ENCODE measurements at regions not wholly inside any gene's neighbourhood (a gene's known extent, or its start where the extent isn't known, plus 50 kb on each side); places are given as distances from the start of the nearest gene placed in this dataset.
A peak's percentile ranks its signal among the peaks of the same experiment; 100 is the strongest.

DNA sequence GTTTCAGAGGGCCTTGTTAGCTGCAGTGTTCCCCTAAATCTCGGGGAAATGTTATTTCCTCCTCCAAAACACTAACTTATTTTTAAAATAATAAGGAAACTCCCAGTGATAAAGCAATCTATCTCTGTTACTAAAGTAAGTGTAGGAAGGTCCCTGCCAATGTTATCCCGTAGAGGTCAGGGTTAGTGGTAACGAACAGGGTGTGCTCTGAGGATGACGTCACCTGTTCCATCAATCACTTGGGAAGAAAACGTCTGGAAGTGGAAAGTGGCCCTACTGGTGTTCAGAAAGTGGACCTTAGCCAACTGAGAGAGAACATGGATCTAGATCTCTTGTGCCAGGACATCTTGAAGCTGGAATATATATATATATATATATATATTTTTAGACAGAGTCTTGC is 249.5 kb downstream of the BCOR start:
- Mint-ChIP-seq H3K9me3 (no peaks in the 10 kb centered on the region), H3K27ac (no peak overlapping the region), H3K27me3 (peaks cover 23% of the 10 kb centered on the region), H3K4me3 (no peak overlapping the region), H3K36me3 (ENCODE audit: low read depth) (peaks cover 7% of the 10 kb centered on the region), H3K4me1 (ENCODE audit: low read depth) (peaks cover 35% of the 10 kb centered on the region)
- no peak for DNase-seq

DNA sequence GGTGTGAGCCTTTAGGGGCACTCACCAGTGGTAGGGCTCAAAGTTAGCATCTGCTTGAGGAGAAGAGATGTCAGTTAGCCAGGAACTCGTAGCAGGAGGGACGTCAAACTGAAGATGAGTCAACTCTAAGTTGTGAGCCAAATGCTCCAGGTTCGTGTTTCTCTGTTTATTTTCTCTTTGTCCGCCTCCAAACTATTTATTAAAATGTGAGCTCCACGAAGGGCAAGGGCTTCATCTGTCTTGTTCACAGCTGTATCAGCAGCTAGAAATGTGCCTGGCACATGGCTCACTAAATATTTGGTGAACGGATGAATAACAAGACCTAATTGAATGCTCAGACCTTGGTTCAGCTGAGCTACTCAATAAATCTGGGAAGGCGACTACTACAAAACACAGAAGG is 248.9 kb downstream of the BCOR start:
- no peak for DNase-seq
- Mint-ChIP-seq H3K4me3 (no peak overlapping the region), H3K27ac (no peak overlapping the region), H3K27me3 (peaks cover 17% of the 10 kb centered on the region), H3K4me1 (ENCODE audit: low read depth) (peaks cover 40% of the 10 kb centered on the region), H3K9me3 (no peaks in the 10 kb centered on the region), H3K36me3 (ENCODE audit: low read depth) (peaks cover 7% of the 10 kb centered on the region)

DNA sequence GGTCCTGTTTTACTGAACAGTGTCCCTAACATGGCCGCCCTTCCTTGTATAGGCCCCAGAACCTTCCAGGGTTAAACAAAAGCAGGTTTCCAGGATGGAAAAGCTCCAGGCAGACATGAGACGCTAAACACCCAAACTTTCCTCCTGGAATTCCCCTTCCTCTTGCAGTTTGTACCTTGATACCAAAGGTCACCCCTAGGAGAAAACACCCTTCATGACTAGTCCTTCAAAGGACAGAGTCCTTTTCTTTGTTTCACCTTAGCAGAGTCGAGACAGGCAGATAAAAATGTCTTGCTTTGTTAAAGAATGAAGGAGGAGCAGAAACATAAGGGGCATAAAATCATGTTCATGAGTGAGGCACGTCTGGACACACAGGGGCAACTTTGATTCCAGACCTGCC is 247.5 kb downstream of the BCOR start:
- no peak for DNase-seq
- Mint-ChIP-seq H3K4me1 (ENCODE audit: low read depth) (peaks cover 53% of the 10 kb centered on the region), H3K36me3 (ENCODE audit: low read depth) (peaks cover 7% of the 10 kb centered on the region), H3K9me3 (no peaks in the 10 kb centered on the region), H3K27ac (no peak overlapping the region), H3K27me3 (peaks cover 13% of the 10 kb centered on the region), H3K4me3 (no peak overlapping the region)

DNA sequence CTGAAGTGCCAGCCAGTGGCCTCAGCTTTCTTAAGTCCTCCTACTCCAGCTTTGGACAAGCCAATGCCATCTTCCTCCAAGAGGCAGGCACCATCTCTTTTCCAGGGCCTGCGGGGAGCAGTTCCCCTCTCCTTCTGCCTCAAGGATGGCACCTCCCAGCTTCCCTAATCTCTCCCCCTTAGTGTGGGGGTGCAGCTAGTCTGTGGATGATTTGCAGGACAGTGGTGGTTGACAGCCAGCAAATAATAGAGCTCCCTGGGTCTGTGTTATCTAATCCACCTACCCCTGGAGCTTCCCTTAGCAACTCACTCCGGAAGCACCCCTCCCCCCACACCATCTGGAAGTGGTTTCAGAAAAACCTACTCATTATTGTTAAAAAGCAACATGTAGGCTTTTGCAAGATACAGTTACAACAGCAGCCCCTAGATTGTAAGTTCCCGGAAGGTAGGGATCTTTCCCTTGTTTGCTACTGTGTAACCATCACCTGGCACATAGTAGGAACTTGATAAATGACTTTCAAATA is 247.1 kb downstream of the BCOR start:
- DNase-seq: no peak
- Mint-ChIP-seq H3K36me3 (ENCODE audit: low read depth) (peaks cover 7% of the 10 kb centered on the region), H3K27me3 (peaks cover 13% of the 10 kb centered on the region), H3K4me1 (ENCODE audit: low read depth) (peaks cover 58% of the 10 kb centered on the region), H3K4me3 (no peak overlapping the region), H3K9me3 (no peaks in the 10 kb centered on the region), H3K27ac (no peak overlapping the region)

DNA sequence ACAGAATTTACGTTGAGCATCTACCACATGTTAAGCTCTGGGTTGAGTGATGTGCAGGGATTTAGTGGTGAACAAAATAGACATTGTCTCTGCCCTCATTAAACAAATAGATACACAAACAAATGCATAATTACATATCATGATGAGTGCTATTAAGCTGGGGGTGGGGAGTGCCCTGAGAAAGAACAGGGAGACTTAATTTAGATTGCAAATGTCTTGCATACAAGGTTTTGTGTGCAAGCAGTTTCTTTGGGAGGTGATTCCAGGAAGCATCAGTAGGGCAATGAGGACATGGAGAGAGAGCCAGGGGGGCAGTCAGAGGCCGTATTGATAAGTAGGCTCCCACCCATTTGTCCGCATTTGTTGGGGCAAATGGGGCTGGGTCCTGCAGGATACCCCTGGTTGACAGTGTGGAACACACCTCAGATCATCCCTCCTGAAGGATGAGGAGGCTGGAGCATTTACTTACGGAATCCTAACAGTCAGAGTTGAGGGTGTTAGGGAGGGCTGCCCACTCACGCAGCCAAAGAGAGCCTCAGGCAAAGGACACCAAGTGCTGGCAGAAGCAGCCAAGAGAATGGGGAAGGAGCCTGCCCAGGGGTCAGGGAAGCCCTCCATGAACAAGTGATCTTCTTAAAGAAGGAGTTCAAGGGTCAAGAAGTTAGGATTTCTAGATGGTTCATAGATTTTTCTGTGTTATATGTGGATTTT is 245.9 kb downstream of the BCOR start:
- H3K27me3 Mint-ChIP-seq: peaks cover 13% of the 10 kb centered on the region
- no peaks in the 10 kb centered on the region for H3K9me3 Mint-ChIP-seq
- H3K4me1 Mint-ChIP-seq (ENCODE audit: low read depth): peaks cover 70% of the 10 kb centered on the region
- no peak overlapping the region for H3K27ac Mint-ChIP-seq
- no peak for DNase-seq
- H3K36me3 Mint-ChIP-seq (ENCODE audit: low read depth): peaks cover 7% of the 10 kb centered on the region
- H3K4me3 Mint-ChIP-seq: no peak overlapping the region

DNA sequence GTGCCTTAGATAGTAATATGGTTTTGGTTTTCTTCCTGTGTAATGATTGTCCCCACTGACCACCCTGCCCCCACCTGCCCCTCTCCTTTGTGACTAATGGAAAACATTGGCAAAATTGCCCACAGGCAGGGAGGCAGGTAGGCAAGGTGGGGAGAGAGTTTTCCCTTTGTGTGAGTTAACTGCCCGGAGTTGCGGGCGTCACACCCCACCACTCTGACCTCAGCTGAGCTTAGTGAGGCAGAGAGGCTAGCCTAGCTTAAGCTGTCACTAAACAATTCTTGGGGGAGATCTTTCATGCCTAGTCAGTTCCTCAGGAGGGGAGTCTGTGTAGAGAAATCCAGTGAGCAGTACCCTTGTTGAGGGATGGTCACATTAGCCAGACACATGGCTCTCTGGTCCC is 245.3 kb downstream of the BCOR start:
- H3K36me3 Mint-ChIP-seq (ENCODE audit: low read depth): peaks cover 7% of the 10 kb centered on the region
- DNase-seq: no peak
- no peaks in the 10 kb centered on the region for H3K9me3 Mint-ChIP-seq
- peak overlapping the region; percentile 45 for H3K4me3 Mint-ChIP-seq
- H3K27ac Mint-ChIP-seq: no peak overlapping the region
- H3K4me1 Mint-ChIP-seq (ENCODE audit: low read depth): peaks cover 74% of the 10 kb centered on the region
- H3K27me3 Mint-ChIP-seq: peaks cover 13% of the 10 kb centered on the region

DNA sequence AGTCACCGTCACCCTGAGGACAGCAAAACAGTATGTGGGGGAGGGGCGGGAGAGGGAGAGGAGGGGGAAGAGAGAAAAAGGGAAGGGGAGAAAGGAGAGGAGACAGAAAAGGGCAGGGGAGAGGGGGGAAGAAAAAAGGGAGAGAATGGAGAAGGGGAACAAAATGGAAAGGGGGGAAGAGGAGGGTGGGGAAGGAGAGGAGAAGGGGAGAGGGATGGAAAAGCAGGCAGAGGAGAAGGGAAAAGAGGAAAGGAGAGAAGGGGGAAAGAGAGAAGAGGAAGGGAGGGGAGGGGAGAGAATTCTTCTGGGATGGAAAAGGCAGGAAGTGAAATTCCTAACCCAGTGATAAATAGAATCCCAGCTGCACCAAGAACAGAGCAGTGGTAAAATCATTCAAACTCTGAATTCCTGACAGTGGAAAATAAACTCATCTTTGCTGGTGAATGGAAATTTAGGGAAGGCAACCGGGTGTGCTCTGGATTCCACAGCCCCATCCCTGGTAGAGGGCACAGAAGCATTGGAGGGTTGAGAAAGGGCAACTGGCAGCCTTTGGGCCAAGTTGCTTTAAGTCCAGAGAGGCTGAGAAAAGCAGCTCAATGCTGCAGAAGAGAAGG is 244.2 kb downstream of the BCOR start:
- peaks cover 7% of the 10 kb centered on the region for H3K36me3 Mint-ChIP-seq (ENCODE audit: low read depth)
- peaks cover 13% of the 10 kb centered on the region for H3K27me3 Mint-ChIP-seq
- H3K9me3 Mint-ChIP-seq: no peaks in the 10 kb centered on the region
- no peak for DNase-seq
- H3K4me1 Mint-ChIP-seq (ENCODE audit: low read depth): peaks cover 84% of the 10 kb centered on the region
- peak overlapping the region; percentile 99 for H3K27ac Mint-ChIP-seq
- H3K4me3 Mint-ChIP-seq: peak overlapping the region; percentile 84

DNA sequence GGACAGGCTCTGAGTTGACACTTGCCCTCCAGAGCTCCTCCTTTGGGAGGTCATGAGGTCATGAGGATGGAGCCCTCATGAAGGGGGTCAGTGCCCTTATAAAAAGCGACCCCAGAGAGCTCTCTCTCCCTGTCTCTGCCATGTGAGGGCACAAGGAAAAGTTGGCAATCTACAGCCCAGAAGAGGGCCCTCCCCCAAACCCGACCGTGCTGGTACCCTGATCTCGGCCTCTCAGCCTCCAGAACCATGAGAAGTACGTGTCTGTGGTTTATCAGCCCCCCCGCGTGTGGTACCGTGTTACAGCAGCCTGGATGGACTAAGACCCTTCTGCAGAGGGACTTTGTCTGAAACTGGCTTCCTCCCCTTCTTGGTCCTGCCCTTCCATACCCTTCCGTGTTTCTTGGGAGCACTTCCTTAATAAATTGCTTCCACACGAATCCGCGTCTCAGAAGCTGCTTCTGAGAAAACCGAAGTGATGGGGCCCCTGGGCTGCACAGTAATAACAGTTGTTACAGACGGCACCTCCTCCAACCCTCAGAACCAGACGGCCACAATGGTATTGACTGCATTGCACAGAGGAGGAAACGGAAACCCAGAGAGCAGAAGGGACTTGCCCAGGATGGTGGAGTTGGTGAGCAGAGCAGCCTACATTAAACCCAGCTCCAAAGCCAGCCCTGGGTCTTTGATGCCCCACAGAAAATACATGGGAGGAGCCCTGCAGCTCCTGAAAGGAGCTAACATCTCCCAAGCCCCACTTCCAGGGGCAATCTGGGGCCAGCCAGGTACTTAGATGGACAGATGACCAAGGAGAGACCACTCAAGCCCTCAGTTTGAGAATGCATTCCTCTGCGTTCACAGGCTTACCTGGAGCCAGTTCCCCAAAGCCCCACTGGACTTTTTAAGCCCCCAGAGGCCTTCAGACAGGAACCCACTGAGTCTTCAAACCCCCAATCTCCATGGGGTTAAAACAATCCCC is 242.7 kb downstream of the BCOR start:
- Mint-ChIP-seq H3K27ac (peak overlapping the region; percentile 99), H3K27me3 (peaks cover 10% of the 10 kb centered on the region), H3K4me3 (peak overlapping the region; percentile 84), H3K9me3 (no peaks in the 10 kb centered on the region), H3K36me3 (ENCODE audit: low read depth) (peaks cover 7% of the 10 kb centered on the region), H3K4me1 (ENCODE audit: low read depth) (peaks cover 92% of the 10 kb centered on the region)
- DNase-seq: peak; percentile 82

DNA sequence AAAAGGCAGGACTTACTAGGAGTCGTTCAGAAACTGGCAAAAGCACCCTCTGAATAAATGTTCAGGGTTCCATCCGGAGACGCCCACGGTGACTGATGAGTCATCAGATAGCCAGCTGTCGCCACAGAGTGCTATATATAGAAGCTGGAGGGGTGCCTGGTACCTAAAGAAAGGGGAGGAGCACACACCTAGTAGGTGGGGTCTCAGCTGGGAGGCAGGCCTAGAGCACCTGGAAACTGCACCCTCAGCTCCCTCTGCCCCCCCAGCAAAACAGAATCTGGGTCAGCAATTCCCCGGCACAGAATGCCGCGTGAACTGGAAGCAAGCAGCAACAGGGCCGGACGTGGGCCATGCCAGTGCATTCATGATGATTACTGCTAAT is 242.0 kb downstream of the BCOR start:
- H3K27ac Mint-ChIP-seq: peak overlapping the region; percentile 99
- peak; percentile 82 for DNase-seq

DNA sequence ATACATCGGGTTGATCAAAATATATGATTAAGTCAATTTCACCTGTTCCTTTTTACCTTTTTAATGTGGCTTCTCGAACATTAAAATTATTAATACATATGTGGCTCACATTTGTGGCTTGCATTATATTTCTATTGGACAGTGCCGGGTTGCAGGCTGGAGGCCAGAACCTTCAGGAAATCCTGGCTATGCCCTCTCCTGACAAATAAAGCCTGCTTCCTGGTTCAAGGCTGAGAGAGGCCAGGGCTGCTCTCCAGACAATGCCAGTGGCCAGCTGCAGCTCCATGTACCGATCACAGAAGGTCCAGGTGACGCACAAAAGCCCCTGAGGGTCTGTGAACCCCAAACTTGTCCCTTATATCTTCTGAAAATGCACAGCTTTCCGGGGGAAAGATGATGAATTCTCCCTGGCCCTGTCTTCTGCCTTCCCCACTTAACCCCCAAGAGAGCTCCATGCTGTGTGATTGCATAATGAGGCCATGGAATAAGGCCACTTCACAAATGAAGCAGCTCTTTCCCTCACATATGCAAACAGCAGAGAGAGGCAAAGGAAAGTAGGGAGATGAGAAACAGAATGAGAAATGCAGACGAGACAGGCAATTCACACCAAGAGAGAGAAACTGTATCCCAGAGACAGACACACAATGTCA is 241.2 kb downstream of the BCOR start:
- no peak for DNase-seq
- Mint-ChIP-seq H3K27me3 (peaks cover 6% of the 10 kb centered on the region), H3K4me1 (ENCODE audit: low read depth) (peaks cover 92% of the 10 kb centered on the region), H3K36me3 (ENCODE audit: low read depth) (peaks cover 7% of the 10 kb centered on the region), H3K27ac (no peak overlapping the region), H3K9me3 (no peaks in the 10 kb centered on the region), H3K4me3 (no peak overlapping the region)

More for the DNA sequence above, 242.0 kb downstream of the BCOR start:
- Mint-ChIP-seq H3K4me3 (peak overlapping the region; percentile 84), H3K27me3 (peaks cover 9% of the 10 kb centered on the region), H3K4me1 (ENCODE audit: low read depth) (peaks cover 92% of the 10 kb centered on the region), H3K9me3 (no peaks in the 10 kb centered on the region), H3K36me3 (ENCODE audit: low read depth) (peaks cover 7% of the 10 kb centered on the region)

DNA sequence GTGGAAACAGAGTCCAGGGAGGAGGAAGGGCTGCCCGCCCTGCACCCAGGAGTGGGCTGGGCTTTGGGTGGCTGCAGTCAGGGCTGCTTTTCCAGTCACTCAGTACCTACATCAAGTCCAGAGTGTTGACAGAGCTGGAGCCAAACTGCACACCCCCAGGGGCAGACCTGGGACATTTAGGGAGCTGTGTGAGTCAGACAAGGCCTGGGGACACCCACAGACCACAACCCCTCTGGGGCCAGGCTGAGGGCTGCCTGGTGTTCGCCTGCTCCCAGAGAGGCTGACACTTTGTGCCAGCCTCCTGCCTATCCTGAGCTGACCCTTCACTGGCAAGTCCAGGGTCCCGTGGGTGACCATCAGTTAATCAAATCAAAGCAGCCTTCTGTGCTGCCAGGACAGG is 240.0 kb downstream of the BCOR start:
- H3K27ac Mint-ChIP-seq: peak overlapping the region; percentile 47
- H3K9me3 Mint-ChIP-seq: peaks cover 4% of the 10 kb centered on the region
- DNase-seq: peak; percentile 56
- peaks cover 90% of the 10 kb centered on the region for H3K4me1 Mint-ChIP-seq (ENCODE audit: low read depth)
- peaks cover under 1% of the 10 kb centered on the region for H3K36me3 Mint-ChIP-seq (ENCODE audit: low read depth)
- peaks cover 5% of the 10 kb centered on the region for H3K27me3 Mint-ChIP-seq
- H3K4me3 Mint-ChIP-seq: no peak overlapping the region

DNA sequence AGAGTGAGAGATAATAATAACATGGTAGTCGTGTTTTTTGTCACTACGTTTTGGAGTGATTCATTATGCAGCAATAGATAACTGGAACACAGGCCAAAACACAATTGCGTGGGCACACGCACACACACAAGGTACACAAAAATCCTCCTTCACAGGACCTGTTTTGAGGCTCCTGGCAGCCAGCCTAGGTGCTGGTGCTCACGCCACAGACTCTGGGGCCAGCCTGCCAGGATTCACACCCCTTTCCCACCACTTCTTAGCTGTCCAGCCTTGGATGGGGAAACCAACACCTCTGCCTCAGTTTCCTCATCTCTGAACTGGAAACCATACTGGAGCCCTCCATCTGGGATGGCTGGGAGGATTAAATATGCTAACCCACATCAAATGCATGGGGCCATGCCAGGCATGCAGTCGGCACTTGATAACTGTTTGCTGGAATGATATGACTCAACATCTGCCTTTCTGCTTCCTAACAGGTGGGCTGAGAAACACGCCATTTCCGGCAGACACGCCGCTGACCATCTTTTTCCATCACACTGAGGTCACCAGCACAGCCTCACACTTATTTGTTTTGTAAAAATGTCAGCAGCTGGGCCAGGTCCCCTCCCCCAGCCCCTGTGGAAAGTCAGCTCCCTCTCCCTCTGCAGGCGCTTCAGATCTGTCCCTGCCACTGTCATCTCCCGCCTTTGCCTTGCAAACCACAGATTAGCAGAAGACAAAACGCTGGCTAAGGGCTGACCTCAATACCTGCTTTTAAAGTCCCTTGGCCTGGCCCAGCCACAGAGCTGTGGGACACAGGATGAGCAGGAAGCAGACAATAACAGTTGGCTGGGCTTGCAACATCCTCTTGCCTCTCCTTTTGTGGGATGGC is 237.5 kb downstream of the BCOR start:
- peaks cover 7% of the 10 kb centered on the region for H3K27me3 Mint-ChIP-seq
- peak overlapping the region; percentile 99 for H3K27ac Mint-ChIP-seq
- H3K9me3 Mint-ChIP-seq: peaks cover 4% of the 10 kb centered on the region
- H3K4me3 Mint-ChIP-seq: peak overlapping the region; percentile 52
- no peaks in the 10 kb centered on the region for H3K36me3 Mint-ChIP-seq (ENCODE audit: low read depth)
- H3K4me1 Mint-ChIP-seq (ENCODE audit: low read depth): peaks cover 72% of the 10 kb centered on the region
- peak; percentile 88 for DNase-seq

DNA sequence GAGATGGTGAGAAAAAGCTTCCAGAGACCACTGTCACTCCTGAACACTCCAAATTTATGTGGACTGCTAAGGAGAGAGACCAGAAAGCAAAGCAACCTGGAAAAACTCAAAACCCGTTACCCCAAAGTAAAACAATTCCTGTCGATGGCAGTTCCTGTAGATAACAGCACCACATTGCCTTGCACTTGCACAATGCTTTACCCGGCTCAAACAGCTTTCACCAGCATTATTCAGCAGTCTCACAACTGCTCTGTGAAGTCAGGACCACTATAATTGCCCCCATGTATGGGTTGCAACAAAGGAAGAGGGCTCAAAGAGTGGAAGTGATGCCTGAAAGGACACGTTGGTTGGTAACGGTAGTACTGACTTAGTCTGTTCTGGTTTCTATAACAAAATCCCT is 234.8 kb downstream of the BCOR start:
- Mint-ChIP-seq H3K27ac (no peak overlapping the region), H3K9me3 (peaks cover 4% of the 10 kb centered on the region), H3K36me3 (ENCODE audit: low read depth) (no peaks in the 10 kb centered on the region), H3K4me1 (ENCODE audit: low read depth) (peaks cover 52% of the 10 kb centered on the region), H3K27me3 (peaks cover 22% of the 10 kb centered on the region), H3K4me3 (no peak overlapping the region)
- no peak for DNase-seq
